Erythroblast (primary cell): ENCODE measurements at regions not wholly inside any gene's neighbourhood (a gene's known extent, or its start where the extent isn't known, plus 50 kb on each side); places are given as distances from the start of the nearest gene placed in this dataset.

ENCODE experiments used
- GATA1 ChIP-seq: IDR thresholded peaks from 2 replicates; pipeline ENCODE4 v1.6.1; 2011; ENCODE audit warnings: low read depth, mild to moderate bottlenecking, control low read depth, low read length, moderate library complexity
- POLR2A ChIP-seq: IDR thresholded peaks from 2 replicates; pipeline ENCODE4 v1.6.1; 2011; ENCODE audit warnings: mild to moderate bottlenecking, low read length

DNA sequence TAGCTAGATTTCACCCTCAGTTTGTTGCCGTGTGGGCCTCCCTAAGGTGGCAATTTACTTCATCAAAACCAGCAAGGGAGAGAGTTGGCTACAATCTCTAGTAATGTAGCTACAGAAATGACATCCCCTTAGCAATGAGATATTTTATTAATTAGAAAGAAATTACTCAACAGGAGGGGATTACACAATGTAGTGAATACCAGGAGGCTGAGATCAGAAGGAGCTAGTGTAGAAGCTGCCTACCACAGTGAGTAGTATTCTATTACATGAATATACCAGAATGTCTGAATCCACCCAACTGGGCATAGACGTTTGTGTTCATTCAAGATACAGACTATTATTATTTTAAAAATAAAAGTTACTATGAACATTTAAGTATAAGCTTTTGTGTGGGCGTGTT lies 868.2 kb upstream of the CXADR start:
- TF ChIP-seq POLR2A (no peak), GATA1 (no peak)
